RWPE1 (cell line): ENCODE measurements at regions not wholly inside any gene's neighbourhood (a gene's known extent, or its start where the extent isn't known, plus 50 kb on each side); places are given as distances from the start of the nearest gene placed in this dataset.

Source experiments
- CTCF ChIA-PET: fragments of 350-600 bp; sonication (Branson Sonifier 250); formaldehyde crosslinking; extraction: SDS; loops from one replicate; lab custom pipeline; 2021; lab: Yijun Ruan, JAX
- POLR2A ChIA-PET: fragments of 400-600 bp; formaldehyde crosslinking; extraction: SDS; loops from one replicate; lab custom pipeline; 2020; ENCODE audit warnings: antibody characterized with exemption; ENCODE audit not compliant: low non-redundant PET; lab: Yijun Ruan, JAX
- DNase-seq: peaks from one replicate; pipeline ENCODE4 v3.0.0; 2012; ENCODE audit warnings: low spot score
- H3K27ac ChIP-seq: fragments of 450-650 bp; 2 replicates; pipeline ENCODE4 v1.5.1; 2017
- TF ChIP-seq, protein P1 (sequence below): fragments of 450-650 bp; conservative IDR thresholded peaks from 2 replicates; pipeline ENCODE4 v1.5.1; 2017; ENCODE audit warnings: low read depth, mild to moderate bottlenecking

DNA sequence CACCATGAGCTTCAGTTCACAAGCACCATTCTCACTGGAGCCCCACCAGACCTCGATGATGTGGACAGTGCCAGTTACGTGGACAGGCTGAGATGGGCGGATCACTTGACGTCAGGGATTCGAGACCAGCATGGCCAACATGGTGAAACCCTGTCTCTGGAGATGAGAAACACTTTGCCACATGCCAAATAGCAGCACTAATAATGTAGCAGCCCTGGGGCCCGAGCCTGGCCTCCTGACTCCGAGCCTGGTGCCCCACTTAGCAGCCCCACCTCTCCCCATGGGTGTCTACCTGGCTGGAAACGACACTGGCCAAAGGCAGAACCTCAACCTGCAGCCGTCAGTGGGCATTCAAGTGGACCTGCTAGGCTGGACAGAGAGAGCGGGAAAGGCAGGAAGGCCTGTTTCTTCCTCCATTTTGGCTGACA lies 129.1 kb downstream of the TOMM20 start:
- TF ChIP-seq, protein P1, sequence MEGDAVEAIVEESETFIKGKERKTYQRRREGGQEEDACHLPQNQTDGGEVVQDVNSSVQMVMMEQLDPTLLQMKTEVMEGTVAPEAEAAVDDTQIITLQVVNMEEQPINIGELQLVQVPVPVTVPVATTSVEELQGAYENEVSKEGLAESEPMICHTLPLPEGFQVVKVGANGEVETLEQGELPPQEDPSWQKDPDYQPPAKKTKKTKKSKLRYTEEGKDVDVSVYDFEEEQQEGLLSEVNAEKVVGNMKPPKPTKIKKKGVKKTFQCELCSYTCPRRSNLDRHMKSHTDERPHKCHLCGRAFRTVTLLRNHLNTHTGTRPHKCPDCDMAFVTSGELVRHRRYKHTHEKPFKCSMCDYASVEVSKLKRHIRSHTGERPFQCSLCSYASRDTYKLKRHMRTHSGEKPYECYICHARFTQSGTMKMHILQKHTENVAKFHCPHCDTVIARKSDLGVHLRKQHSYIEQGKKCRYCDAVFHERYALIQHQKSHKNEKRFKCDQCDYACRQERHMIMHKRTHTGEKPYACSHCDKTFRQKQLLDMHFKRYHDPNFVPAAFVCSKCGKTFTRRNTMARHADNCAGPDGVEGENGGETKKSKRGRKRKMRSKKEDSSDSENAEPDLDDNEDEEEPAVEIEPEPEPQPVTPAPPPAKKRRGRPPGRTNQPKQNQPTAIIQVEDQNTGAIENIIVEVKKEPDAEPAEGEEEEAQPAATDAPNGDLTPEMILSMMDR = no peak
- ChIA-PET POLR2A (no interaction called here), CTCF (no interaction called here)
- DNase-seq = no peak
- peak overlapping the region; percentile 95 for H3K27ac ChIP-seq

DNA sequence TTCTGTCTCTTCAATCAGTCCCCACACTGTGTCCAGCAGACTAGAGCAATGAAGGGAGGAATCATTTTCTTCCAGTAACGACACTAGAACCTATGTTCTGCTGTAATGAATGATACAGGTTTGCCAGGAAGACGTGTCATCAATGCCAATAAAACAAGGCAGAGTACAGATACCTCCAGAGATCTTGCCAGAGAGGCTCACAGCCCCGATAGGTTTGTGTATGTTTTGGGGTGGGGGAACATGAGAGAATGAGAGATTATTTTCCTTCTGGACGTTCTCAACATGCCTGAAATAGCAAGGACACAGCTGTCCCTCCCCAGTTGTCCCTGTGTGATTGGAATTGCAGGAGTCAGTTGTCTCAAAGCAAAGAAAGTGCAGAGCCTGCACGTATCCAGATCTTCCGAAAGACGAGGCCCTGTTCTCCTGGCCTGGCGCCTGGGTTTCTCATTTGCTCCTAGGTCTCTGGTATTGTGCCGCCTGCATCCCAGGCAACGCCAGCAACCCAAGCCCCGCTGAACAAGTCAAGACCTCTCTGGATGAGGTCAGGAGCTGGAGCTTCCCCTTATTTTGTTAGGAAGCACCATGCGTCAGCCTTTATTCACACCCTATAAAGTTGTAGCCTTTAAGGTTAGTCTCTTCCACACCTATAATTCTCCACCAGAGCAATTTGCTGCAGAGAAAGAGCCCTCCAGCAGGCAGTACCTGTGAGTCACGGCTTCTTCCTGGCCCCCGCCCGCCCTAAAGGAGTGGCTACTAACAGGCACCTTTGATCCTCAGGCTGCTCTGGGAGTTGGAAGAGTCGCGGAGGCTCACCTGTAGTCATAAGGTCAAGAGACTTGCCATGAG lies 130.5 kb downstream of the TOMM20 start:
- POLR2A ChIA-PET = no interaction called here
- CTCF ChIA-PET = interaction anchor here (1.0 kb wide), 2 partner anchors 86 to 499 kb away, joined by 3 read pairs; no protein-coding TSS in a partner anchor
- TF ChIP-seq, protein P1 = no peak
- H3K27ac ChIP-seq = peak overlapping the region; percentile 95
- DNase-seq = peak; percentile 97

DNA sequence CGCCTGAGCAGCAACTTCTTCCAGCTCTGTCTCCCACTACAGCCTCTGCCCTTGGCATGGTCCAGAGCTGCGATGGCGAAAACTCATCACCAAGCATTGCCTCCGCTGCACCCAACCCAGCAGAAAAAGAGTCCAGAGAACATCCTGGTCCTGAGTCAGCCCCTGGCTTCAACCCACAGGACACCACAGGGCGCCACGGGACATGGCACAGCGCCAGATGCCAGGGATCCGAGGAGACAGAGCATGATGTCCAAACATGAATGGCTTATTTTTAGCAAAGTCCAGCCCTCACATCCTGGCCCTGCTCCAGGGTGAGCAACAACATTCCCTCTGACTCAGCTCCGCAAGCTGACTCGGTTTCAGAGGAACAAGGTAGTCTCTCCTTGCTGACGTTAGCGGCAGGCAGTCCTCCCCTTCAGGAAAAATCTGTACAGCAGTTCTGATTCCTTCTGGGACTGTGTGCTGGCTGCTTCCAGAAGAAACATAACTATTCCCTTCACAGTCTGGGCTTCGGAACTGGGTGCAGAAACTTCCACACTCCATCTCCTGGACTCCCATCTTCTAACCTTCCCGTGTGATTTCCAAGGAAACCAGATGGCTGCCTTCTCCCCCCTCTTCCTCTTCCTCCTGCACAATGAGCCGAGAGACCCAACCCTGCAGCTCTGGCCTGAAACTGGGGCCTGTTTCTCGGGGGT lies 131.3 kb downstream of the TOMM20 start:
- H3K27ac ChIP-seq = peak overlapping the region; percentile 95
- TF ChIP-seq, protein P1 = no peak
- ChIA-PET POLR2A (no interaction called here), CTCF (interaction anchor here (0.6 to 1.0 kb wide), 2 partner anchors 12 to 87 kb away, joined by 3 read pairs; no protein-coding TSS in a partner anchor)
- DNase-seq = peak; percentile 98

DNA sequence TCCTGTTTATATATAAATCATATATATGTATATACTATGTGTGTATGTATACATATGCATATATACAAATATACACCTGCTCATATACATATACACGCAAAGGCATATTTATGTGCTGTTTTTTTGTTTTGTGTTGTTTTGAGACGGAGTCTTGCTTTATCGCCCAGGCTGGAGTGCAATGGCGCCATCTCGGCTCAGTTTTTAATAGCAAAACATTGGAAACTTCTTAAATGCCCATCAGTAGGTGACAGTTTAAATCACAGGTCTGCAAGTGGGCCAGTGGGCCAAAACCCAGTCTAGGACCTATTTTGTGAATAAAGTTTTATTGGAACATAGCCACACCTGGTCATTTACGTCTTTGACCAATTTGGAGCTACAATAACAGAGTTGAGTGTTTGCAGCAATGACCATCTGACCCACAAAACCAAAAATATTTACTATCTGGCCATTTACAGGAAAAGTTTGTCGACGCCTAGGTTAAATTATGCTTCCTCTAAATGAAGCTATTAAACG lies 132.3 kb downstream of the TOMM20 start:
- POLR2A ChIA-PET = no interaction called here
- TF ChIP-seq, protein P1 = no peak
- CTCF ChIA-PET = interaction anchor here (0.7 kb wide), 1 partner anchor 195 kb away, joined by 3 read pairs; no protein-coding TSS in a partner anchor
- H3K27ac ChIP-seq = no peak overlapping the region
- DNase-seq = no peak

DNA sequence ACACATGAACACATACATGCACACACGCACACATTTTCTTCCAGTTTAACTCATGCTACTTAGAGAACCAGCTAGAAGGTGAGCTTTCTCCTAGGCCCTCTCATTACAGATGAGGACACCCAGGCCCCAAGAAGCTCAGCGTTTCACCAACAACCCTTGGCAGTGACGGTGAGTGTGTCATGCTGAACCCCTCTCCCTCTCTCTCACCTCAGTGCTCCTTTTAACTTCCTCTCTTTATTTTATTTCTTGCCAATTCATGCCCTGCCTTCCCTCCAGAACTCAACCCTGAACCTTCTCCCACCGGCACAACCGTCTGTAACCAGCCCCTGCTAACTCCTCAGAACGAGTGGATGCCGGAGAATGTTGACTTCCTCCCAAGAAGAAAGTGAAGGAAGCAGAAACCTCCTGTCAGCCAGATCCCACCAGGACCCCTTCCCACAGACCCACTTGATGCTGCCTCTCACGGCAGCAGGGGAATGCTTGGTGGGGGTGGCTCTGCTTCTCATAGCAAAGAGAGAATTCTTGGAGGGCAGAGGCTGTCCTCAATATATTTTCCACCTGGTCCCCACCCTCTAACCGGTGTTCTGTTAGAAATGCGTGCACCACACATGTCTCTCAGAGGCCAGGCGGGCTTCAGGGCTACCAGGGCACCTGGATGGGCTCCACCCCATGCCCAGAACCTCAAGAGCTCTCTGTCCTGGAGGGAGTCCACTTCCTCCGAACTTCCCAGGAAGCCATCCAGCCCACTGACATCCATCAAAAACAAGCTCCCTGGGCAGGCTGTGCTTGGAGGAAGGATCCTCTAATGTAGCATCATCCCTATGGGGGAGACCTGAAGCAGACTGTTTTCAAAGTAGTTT lies 134.0 kb downstream of the TOMM20 start:
- H3K27ac ChIP-seq = no peak overlapping the region

More for the DNA sequence above, 134.0 kb downstream of the TOMM20 start:
- CTCF ChIA-PET = interaction anchor here (0.5 to 0.8 kb wide), 2 partner anchors 89 to 166 kb away, joined by 3 read pairs; partner anchors contain the start of gene RBM34
- TF ChIP-seq, protein P1 = no peak
- DNase-seq = no peak
- POLR2A ChIA-PET = no interaction called here
